Activated CD4-positive, alpha-beta memory T cell treated with anti-CD3 and anti-CD28 coated beads, Interleukin-2, amount 10 ng/mL, durations not matched to agents 7 days and 5 days (primary cell): ENCODE measurements at regions not wholly inside any gene's neighbourhood (a gene's known extent, or its start where the extent isn't known, plus 50 kb on each side); places are given as distances from the start of the nearest gene placed in this dataset.

Experiments used
- CTCF ChIA-PET: fragments of 350-600 bp; sonication (Branson Sonifier 250); formaldehyde crosslinking; loops from one replicate; lab custom pipeline; 2021; ENCODE audit warnings: antibody characterized with exemption, inconsistent platforms; lab: Charles Lee
- POLR2A ChIA-PET: fragments of 350-600 bp; sonication (Branson Sonifier 250); formaldehyde crosslinking; loops from one replicate; lab custom pipeline; 2021; ENCODE audit warnings: antibody characterized with exemption; lab: Charles Lee
- DNase-seq: peaks from one replicate; pipeline ENCODE4 v3.0.0-alpha.2; 2020
- H3K27ac Mint-ChIP-seq: one replicate; pipeline ENCODE4 v1.8.0; 2021; ENCODE audit warnings: mild to moderate bottlenecking, mixed read lengths
- H3K27me3 Mint-ChIP-seq: one replicate; pipeline ENCODE4 v1.8.0; 2021; ENCODE audit warnings: mixed read lengths
- H3K36me3 Mint-ChIP-seq: one replicate; pipeline ENCODE4 v1.8.0; 2021; ENCODE audit warnings: low read depth, mixed read lengths
- H3K4me1 Mint-ChIP-seq: one replicate; pipeline ENCODE4 v1.8.0; 2021; ENCODE audit warnings: mixed read lengths
- H3K4me3 Mint-ChIP-seq: one replicate; pipeline ENCODE4 v1.8.0; 2021; ENCODE audit warnings: mild to moderate bottlenecking, mixed read lengths
- H3K9me3 Mint-ChIP-seq: one replicate; pipeline ENCODE4 v1.8.0; 2021; ENCODE audit warnings: mixed read lengths

- H3K27ac Mint-ChIP-seq, result no peak overlapping the region
- H3K9me3 Mint-ChIP-seq, result no peaks in the 10 kb centered on the region
- H3K4me1 Mint-ChIP-seq, result no peaks in the 10 kb centered on the region
- H3K4me3 Mint-ChIP-seq, result no peak overlapping the region
- CTCF ChIA-PET, result no interaction called here
- POLR2A ChIA-PET, result no interaction called here
- H3K27me3 Mint-ChIP-seq, result no peaks in the 10 kb centered on the region
- DNase-seq, result no peak
- no peaks in the 10 kb centered on the region for H3K36me3 Mint-ChIP-seq
These were observed 354.9 kb upstream of the ATP11B start for GRCh38 chr3:182438398-182438797.

- DNase-seq, result no peak
- ChIA-PET CTCF (no interaction called here), POLR2A (no interaction called here)
- no peaks in the 10 kb centered on the region for H3K36me3 Mint-ChIP-seq
- H3K27me3 Mint-ChIP-seq, result no peaks in the 10 kb centered on the region
- no peak overlapping the region for H3K27ac Mint-ChIP-seq
- no peaks in the 10 kb centered on the region for H3K9me3 Mint-ChIP-seq
- H3K4me3 Mint-ChIP-seq, result no peak overlapping the region
- H3K4me1 Mint-ChIP-seq, result no peaks in the 10 kb centered on the region
These were observed 353.2 kb upstream of the ATP11B start for GRCh38 chr3:182440101-182440500.

- Mint-ChIP-seq H3K4me3 (no peak overlapping the region), H3K27me3 (no peaks in the 10 kb centered on the region), H3K27ac (no peak overlapping the region), H3K9me3 (no peaks in the 10 kb centered on the region), H3K36me3 (no peaks in the 10 kb centered on the region), H3K4me1 (no peaks in the 10 kb centered on the region)
- no peak for DNase-seq
- CTCF ChIA-PET, result no interaction called here
- POLR2A ChIA-PET, result no interaction called here
These were observed 347.7 kb upstream of the ATP11B start for GRCh38 chr3:182445576-182445975.

DNA sequence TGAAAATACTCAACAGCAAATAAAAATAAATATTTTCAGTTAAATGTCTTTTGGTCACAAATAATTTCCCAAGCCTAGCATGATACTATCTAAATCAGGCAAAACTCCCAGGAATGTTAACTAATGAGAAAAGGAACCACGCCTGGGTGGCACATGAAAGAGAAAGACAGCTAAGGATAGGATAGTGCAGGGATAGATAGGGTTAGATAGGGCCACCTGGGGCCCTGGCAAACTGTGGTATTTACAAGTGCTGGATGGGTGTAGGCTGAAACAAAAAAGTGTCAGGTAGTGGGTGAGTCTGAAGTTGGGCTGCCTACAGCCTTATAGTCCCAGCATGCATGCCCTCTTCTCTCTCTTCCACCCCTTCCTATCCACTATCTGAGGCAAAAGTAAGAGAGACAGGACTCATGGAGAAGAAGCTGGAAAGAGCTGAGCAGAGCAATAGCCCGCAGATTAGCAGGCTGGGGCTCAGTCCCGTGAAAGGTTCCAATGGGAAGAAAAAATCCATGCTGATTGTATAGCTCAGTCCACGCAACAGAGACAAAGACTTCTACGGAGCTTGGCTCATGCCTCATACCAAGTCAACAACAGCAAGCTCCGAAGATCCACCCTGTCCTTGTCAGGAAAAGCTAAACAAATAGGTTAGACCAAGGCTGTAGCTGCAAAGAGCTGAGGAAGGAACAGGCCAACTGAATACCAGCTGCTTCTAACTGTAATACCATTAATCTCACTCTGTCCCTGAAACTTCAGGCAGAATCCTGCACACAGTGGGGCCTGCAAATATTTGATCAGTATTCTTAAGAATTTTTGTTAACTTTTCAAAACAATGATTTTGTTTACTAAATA is 342.1 kb upstream of the ATP11B start:
- no peak overlapping the region for H3K27ac Mint-ChIP-seq
- H3K9me3 Mint-ChIP-seq, result no peaks in the 10 kb centered on the region
- no peak for DNase-seq
- no peak overlapping the region for H3K4me3 Mint-ChIP-seq
- H3K36me3 Mint-ChIP-seq, result no peaks in the 10 kb centered on the region
- ChIA-PET POLR2A (no interaction called here), CTCF (interaction anchor here (1.2 kb wide), 1 partner anchor 233 kb away, joined by 3 read pairs; no protein-coding TSS in a partner anchor)
- no peaks in the 10 kb centered on the region for H3K4me1 Mint-ChIP-seq
- no peaks in the 10 kb centered on the region for H3K27me3 Mint-ChIP-seq

DNA sequence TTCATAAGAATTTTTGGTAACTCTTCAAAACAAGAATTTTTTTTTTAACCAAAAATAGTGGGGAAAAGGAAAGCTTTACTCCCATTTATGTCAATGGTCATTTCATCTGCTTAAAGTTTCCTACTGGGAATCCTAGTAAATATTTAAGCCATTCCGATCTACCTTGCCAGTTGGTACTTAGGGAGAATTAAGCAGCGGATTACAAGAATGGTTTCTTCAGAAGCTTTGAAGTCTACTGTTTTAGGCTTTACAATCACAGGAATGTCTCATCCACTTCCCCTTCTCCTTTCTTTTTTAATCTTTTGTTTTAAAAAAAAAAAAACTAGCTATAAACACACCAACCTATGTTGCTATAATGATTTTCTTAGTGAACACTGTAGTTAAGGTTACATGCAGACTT is 341.4 kb upstream of the ATP11B start:
- Mint-ChIP-seq H3K27me3 (no peaks in the 10 kb centered on the region), H3K36me3 (no peaks in the 10 kb centered on the region), H3K4me1 (no peaks in the 10 kb centered on the region), H3K27ac (no peak overlapping the region), H3K4me3 (no peak overlapping the region), H3K9me3 (no peaks in the 10 kb centered on the region)
- CTCF ChIA-PET, result interaction anchor here (1.2 kb wide), 1 partner anchor 232 kb away, joined by 3 read pairs; no protein-coding TSS in a partner anchor
- POLR2A ChIA-PET, result no interaction called here
- DNase-seq, result no peak

DNA sequence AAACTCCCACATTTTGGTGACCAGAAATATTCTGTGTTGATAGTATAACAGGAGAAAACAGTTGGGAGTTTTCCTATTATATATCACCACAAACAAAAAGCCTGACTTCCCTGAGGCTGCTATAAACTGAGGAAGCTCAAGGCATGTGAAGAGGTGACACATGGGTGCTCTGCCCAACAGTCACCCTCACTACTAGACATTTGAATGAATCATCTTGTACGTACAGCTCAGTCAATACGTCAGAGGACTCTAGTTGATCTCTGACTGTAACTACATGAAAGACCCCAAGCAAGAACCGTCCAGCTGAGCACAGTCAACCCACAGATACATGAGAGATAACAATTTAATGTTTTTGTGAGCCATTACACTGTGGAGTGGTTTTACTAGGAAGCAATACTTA is 338.3 kb upstream of the ATP11B start:
- H3K27ac Mint-ChIP-seq, result no peak overlapping the region
- CTCF ChIA-PET, result no interaction called here
- no peak for DNase-seq
- no peaks in the 10 kb centered on the region for H3K4me1 Mint-ChIP-seq
- H3K27me3 Mint-ChIP-seq, result no peaks in the 10 kb centered on the region
- H3K36me3 Mint-ChIP-seq, result no peaks in the 10 kb centered on the region
- POLR2A ChIA-PET, result no interaction called here
- no peaks in the 10 kb centered on the region for H3K9me3 Mint-ChIP-seq
- no peak overlapping the region for H3K4me3 Mint-ChIP-seq

DNA sequence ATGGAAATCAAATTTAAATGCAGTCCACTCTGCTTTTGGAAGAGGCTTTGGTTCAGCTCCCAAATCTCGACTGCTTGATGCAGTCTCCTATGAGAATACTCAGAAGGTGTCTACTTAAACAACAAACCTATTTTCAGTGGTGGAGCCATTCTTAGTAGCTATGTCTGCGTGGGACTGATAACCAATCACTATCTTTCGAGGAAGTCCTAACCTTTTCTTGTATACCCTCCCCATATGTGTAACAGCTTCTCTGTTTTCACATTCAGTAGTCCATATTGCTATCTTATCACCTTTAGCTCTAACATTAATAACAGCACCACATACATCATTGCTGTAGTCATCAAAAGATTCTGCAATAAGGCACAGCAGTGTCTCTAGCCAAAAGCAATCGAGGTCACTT is 333.0 kb upstream of the ATP11B start:
- no peaks in the 10 kb centered on the region for H3K36me3 Mint-ChIP-seq
- H3K27me3 Mint-ChIP-seq, result no peaks in the 10 kb centered on the region
- no peak overlapping the region for H3K27ac Mint-ChIP-seq
- H3K4me3 Mint-ChIP-seq, result no peak overlapping the region
- no peak for DNase-seq
- no peaks in the 10 kb centered on the region for H3K9me3 Mint-ChIP-seq
- H3K4me1 Mint-ChIP-seq, result no peaks in the 10 kb centered on the region
- ChIA-PET POLR2A (no interaction called here), CTCF (no interaction called here)

GRCh38 chr3:182462152-182462551 is 331.2 kb upstream of the ATP11B start:
- H3K36me3 Mint-ChIP-seq, result no peaks in the 10 kb centered on the region
- no peaks in the 10 kb centered on the region for H3K4me1 Mint-ChIP-seq
- DNase-seq, result no peak
- H3K27me3 Mint-ChIP-seq, result no peaks in the 10 kb centered on the region
- ChIA-PET POLR2A (no interaction called here), CTCF (no interaction called here)
- no peaks in the 10 kb centered on the region for H3K9me3 Mint-ChIP-seq
- H3K4me3 Mint-ChIP-seq, result no peak overlapping the region
- H3K27ac Mint-ChIP-seq, result no peak overlapping the region

DNA sequence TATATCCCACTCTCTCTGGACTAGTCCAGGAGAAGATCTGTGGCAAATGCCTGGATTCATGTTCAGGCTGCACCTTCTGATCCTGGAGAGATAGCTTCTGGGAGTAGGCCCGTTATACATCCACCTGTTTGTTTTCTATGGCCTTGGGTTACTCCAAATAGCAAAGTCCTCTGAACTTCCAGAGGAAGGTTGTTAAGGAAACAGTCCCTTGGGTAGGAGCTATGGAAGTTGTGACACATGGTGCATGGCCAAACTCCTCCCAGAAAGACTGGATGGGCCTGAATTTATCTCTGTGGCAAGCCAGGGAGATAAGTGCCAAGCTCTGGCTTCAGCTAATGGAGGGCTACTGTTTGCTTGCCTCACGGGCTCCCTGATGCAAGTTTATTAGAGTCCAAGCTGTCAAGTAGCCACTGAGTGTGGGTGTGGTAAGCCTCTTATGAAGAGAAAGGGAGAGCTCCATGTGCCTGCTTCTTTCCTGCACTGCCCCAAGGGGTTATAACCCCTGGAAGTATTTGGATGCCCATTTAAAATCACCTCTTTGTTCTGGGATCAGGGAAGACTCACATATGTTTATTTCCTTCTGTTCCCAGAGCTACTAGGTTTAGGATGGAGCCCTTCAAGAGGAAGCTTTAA is 328.7 kb upstream of the ATP11B start:
- Mint-ChIP-seq H3K9me3 (no peaks in the 10 kb centered on the region), H3K4me1 (no peaks in the 10 kb centered on the region), H3K36me3 (no peaks in the 10 kb centered on the region), H3K4me3 (no peak overlapping the region), H3K27ac (no peak overlapping the region), H3K27me3 (no peaks in the 10 kb centered on the region)
- POLR2A ChIA-PET, result no interaction called here
- DNase-seq, result no peak
- CTCF ChIA-PET, result no interaction called here

DNA sequence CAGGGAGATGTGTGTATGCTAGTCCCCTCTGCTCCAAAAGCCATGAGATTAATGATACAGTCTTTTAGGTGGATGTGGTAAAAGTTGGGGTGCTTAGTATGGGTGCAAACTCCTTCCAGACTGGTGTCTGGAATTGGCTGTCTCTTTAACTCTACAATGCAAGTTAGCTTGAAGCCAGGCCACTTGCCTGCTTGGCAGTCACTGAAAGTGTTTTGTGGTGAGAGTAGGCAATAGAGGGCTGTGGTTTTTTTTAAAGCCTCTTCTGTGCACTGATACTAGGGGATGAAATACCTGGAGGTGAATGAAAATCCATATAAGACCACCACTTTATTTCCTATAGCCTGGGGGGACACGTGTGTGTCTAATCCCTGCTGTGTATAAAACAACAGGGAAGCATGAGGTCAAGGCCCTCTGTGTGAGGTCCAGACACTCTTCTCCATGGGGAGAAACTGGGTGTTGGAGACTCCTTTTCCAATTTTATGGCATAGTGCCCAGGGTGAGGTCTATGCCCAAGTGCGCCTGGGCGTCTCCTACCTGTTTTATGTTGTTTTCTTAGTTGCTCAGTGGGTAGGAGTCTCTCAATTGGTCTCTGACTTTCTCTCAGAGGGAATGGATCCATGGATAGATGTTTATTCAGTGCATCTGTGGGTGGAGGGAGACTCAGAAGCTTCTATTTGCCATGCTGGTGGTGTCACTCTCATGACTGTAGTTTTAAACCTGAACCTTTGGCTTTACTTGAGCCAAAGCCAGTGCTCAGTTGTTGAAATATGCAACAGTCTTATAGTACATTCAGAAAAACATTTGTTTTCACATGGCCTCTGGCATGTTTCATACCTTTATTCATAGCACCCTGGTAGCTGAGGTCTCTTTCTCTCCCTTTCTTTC is 327.8 kb upstream of the ATP11B start:
- no peak overlapping the region for H3K27ac Mint-ChIP-seq
- H3K36me3 Mint-ChIP-seq, result no peaks in the 10 kb centered on the region
- DNase-seq, result no peak
- no peaks in the 10 kb centered on the region for H3K27me3 Mint-ChIP-seq
- POLR2A ChIA-PET, result no interaction called here
- H3K4me3 Mint-ChIP-seq, result no peak overlapping the region
- H3K9me3 Mint-ChIP-seq, result no peaks in the 10 kb centered on the region
- CTCF ChIA-PET, result no interaction called here
- no peaks in the 10 kb centered on the region for H3K4me1 Mint-ChIP-seq

DNA sequence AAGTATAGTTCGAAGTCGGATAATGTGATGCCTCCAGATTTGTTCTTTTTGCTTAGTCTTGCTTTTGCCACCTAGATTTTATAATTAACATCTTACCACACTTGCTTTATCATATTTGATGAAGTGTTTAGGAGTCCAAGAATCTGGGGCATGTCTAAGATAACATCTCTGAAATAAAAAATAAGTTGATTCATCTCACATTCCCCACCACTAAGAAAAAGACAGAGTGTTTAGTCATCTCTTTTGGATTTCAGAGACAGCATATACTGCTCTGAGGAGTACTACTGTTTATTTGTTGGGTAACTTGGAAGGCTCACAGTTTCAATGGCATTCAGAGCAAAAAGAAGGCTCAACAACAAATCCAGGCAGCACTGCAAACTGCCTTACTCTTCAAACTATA is 324.2 kb upstream of the ATP11B start:
- no peak overlapping the region for H3K27ac Mint-ChIP-seq
- H3K4me1 Mint-ChIP-seq, result no peaks in the 10 kb centered on the region
- H3K4me3 Mint-ChIP-seq, result no peak overlapping the region
- ChIA-PET CTCF (no interaction called here), POLR2A (no interaction called here)
- no peaks in the 10 kb centered on the region for H3K36me3 Mint-ChIP-seq
- no peaks in the 10 kb centered on the region for H3K9me3 Mint-ChIP-seq
- no peaks in the 10 kb centered on the region for H3K27me3 Mint-ChIP-seq
- DNase-seq, result no peak

DNA sequence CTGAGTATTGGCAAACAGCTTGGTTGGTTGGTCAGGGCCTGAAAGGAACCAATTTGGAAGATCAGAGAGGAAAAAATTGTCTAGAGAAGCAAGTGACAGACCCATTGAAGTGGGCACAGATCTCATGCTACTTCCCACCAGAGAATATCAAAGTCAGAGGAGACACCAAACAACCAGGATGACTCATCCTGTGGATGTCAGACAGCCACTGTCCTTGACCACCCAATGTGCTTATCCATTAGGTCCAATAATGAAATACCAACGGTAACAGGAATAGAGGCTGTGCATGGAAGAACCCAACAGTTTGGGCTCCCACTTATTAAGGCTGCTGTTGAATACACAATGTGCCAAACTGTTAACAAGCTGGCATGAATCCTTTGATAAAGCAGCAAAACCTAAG is 323.1 kb upstream of the ATP11B start:
- POLR2A ChIA-PET, result no interaction called here
- no peaks in the 10 kb centered on the region for H3K36me3 Mint-ChIP-seq
- H3K9me3 Mint-ChIP-seq, result no peaks in the 10 kb centered on the region
- no peak overlapping the region for H3K27ac Mint-ChIP-seq
- CTCF ChIA-PET, result no interaction called here
- DNase-seq, result no peak
- H3K4me1 Mint-ChIP-seq, result no peaks in the 10 kb centered on the region
- H3K4me3 Mint-ChIP-seq, result no peak overlapping the region
- H3K27me3 Mint-ChIP-seq, result no peaks in the 10 kb centered on the region

GRCh38 chr3:182473191-182473710 is 320.1 kb upstream of the ATP11B start:
- no peaks in the 10 kb centered on the region for H3K36me3 Mint-ChIP-seq

More at GRCh38 chr3:182473191-182473710, 320.1 kb upstream of the ATP11B start:
- Mint-ChIP-seq H3K27me3 (no peaks in the 10 kb centered on the region), H3K27ac (no peak overlapping the region), H3K9me3 (no peaks in the 10 kb centered on the region), H3K4me3 (no peak overlapping the region), H3K4me1 (no peaks in the 10 kb centered on the region)
- CTCF ChIA-PET, result no interaction called here
- POLR2A ChIA-PET, result no interaction called here
- DNase-seq, result no peak
